ENCODE measurements at regions not wholly inside any gene's neighbourhood (a gene's known extent, or its start where the extent isn't known, plus 50 kb on each side); places are given as distances from the start of the nearest gene placed in this dataset.

DNA sequence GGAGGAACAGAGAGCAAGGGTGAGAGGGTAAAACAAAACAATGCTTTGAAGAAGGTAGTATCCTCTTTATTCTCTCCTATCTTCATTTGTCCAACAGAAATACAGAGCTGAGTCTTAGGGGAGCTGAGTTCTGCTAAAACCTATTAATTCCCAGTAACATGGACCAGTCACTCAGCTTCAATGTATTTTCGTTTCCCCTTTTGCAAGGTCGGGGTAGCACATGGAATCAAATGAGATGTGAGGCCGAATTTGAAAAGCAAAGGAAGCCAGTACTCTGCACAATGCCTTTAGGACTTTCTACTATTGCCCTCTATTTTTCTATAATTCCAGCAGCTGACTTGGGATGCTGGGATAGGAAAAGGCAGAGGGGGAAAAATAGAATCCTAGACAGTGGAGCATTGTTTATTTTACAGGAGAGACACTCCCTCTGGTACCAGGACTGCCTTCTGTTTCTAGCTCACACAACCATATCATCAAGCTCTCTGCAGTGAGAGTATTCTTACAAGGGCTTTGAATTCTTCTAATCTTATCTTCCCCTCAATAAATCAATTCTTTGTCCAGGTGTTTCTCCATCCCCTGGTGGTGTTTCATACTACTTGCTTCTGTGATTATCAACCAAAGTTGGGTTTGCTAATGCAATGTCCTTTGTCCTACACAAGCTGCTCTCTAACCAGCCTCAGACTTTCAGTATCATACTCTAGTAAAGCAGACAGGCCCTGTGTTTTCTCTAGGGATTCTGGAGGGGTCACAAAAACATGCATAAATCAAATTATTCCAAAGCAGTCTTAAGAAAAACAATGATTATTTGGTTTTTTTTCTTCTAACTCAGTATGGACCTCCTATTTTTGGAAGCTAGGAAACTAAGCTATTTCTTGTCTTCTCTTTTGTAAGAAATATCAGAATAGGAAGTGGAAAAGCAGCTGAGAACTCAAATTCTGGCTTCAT is 341.5 kb downstream of the OSTF1 start:
- TF ChIP-seq, protein P1, sequence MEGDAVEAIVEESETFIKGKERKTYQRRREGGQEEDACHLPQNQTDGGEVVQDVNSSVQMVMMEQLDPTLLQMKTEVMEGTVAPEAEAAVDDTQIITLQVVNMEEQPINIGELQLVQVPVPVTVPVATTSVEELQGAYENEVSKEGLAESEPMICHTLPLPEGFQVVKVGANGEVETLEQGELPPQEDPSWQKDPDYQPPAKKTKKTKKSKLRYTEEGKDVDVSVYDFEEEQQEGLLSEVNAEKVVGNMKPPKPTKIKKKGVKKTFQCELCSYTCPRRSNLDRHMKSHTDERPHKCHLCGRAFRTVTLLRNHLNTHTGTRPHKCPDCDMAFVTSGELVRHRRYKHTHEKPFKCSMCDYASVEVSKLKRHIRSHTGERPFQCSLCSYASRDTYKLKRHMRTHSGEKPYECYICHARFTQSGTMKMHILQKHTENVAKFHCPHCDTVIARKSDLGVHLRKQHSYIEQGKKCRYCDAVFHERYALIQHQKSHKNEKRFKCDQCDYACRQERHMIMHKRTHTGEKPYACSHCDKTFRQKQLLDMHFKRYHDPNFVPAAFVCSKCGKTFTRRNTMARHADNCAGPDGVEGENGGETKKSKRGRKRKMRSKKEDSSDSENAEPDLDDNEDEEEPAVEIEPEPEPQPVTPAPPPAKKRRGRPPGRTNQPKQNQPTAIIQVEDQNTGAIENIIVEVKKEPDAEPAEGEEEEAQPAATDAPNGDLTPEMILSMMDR (IDR thresholded peaks at IDR 0.05; ENCODE audit: borderline replicate concordance, insufficient read depth, low read depth, low read length), result no peak
- no peak overlapping the region for H3K4me3 ChIP-seq (ENCODE audit: low read depth, low read length)

DNA sequence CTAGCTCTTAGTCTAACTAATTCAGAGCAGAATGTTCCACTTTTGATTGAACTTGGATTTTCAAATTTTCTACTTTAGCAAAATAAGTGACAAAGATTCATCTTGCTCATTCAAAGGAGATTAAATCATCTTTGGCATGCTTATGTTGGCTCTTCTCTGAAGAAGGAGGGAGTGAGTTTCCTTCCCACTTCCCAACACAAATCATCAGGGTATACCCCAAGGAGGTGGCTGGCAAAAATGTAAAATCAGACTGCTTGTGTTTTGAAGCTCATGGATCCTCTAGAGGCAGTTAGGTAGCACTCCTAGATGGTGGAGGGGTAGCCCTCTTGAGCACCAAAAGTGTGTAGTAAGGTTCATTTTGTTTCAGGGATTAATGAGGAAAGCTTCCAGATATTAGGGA is 343.1 kb downstream of the OSTF1 start:
- H3K4me3 ChIP-seq (ENCODE audit: low read depth, low read length), result no peak overlapping the region
- TF ChIP-seq, protein P1 (IDR thresholded peaks at IDR 0.05; ENCODE audit: borderline replicate concordance, insufficient read depth, low read depth, low read length), result no peak

DNA sequence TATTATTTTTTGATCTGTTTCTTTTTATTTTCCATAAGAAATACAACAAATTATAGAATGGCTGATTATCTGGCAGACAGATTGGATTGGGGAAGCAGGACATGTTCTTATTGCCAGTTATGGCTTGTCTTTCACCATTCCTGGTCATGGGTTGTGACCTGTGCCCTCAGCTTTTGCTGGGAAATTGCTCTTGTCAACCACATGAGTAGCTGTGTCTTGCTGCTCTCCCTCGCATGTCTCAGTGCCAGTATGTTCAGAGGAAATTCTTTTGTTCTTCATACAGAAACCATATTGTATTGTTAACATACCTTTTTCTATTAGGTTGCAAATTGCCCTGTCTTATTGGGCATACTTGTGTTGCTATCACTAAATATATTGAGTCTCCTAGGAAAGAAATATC is 344.1 kb downstream of the OSTF1 start:
- TF ChIP-seq, protein P1 (IDR thresholded peaks at IDR 0.05; ENCODE audit: borderline replicate concordance, insufficient read depth, low read depth, low read length), result no peak
- H3K4me3 ChIP-seq (ENCODE audit: low read depth, low read length), result no peak overlapping the region

DNA sequence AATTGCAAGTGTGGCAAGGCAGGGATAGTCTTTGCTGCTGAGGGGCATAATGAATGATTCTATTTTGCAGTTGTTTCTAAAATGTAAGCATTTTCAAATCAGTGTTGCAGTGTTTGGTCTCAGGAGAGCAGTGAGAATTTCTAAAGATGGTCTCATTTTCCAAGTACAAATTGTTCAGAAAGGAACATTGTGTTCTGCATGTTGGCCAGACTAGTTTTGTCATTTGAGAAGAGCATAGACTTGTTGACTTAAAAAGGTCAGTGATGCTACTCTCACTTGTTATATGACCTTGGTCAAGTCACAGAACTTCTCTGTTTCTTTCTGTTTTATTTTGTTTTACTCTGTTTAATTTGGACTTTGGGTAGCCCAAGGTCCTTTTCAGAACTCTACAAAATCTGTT is 344.6 kb downstream of the OSTF1 start:
- TF ChIP-seq, protein P1 (IDR thresholded peaks at IDR 0.05; ENCODE audit: borderline replicate concordance, insufficient read depth, low read depth, low read length), result no peak
- H3K4me3 ChIP-seq (ENCODE audit: low read depth, low read length), result no peak overlapping the region

DNA sequence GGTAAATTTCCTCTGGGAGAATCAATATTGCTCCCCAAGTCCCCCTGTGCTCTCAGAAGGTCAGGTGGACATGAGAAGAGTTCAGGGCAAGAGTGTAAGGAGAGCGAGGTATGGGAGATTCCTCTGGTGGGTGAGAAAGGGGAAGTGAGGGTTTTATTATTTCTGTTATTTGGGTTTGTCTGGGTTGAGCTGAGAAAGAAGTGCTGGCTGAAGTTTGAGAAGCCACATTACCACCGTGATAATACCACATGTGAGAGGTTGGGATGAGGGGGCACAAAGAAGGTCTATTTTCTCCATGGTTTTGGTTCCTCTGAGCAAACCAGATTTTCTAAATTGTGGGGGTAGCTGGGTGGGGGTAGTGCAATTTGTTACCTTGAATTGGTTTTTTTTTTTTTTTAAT is 350.4 kb downstream of the OSTF1 start:
- H3K4me3 ChIP-seq (ENCODE audit: low read depth, low read length), result no peak overlapping the region
- TF ChIP-seq, protein P1 (IDR thresholded peaks at IDR 0.05; ENCODE audit: borderline replicate concordance, insufficient read depth, low read depth, low read length), result no peak

DNA sequence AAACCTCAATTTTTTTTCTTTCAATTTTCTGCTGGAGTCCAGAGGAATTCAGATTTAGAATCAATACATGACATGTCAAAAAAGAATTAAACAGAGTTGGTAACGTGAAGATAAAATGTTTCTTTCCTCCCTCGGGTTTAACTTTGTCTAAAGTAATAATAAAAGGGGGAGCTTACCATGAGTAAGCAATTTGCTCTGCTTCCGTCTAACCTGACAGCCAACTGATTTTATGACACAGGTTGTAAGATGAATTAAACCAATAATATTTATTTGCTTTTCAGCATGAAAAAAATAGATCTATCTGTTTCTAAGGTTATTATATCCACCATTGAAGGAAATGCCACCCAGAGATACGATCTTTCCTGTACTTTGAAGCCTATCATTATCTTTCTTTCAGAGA is 352.6 kb downstream of the OSTF1 start:
- H3K4me3 ChIP-seq (ENCODE audit: low read depth, low read length), result no peak overlapping the region
- TF ChIP-seq, protein P1 (IDR thresholded peaks at IDR 0.05; ENCODE audit: borderline replicate concordance, insufficient read depth, low read depth, low read length), result no peak

DNA sequence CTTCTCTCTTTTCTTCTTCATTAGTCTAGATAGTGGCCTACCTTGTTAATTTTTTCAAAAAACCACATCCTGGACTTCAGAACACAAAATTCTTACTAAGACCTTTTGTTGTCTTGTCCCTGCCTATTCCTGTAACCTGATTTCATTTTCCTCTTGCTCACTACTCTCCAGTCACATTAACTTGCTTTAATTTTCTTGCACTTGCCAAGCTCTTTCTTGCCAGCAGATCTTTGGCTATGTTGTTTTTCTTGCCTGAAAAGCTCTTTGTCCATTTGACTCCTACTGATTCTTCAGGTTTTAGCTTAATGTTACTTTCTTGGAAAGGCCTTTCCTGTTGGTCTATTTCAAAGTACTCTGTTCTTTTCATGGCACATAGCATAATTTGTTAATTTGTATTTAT is 356.8 kb downstream of the OSTF1 start:
- TF ChIP-seq, protein P1 (IDR thresholded peaks at IDR 0.05; ENCODE audit: borderline replicate concordance, insufficient read depth, low read depth, low read length), result no peak
- no peak overlapping the region for H3K4me3 ChIP-seq (ENCODE audit: low read depth, low read length)

All from GM12875 (cell line).